Gastrocnemius medialis (tissue), 4 donors: ENCODE measurements at regions not wholly inside any gene's neighbourhood (a gene's known extent, or its start where the extent isn't known, plus 50 kb on each side); places are given as distances from the start of the nearest gene placed in this dataset.

Experiments
- POLR2A ChIP-seq, 2 donors: fragments of 450-650 bp; IDR thresholded peaks; one replicate each; pipeline ENCODE4 v1.6.1; 2017; ENCODE audit warnings: antibody characterized with exemption in 2 of 2, mild to moderate bottlenecking in 2 of 2, moderate library complexity in 2 of 2
- TF ChIP-seq, protein P1 (sequence below), 5 experiments: fragments of 450-650 bp in 3 of 5; fragments of 200-600 bp in 2 of 5; sonication (generic) in 2 of 5; IDR thresholded peaks in 4 of 5; conservative IDR thresholded peaks in 1 of 5; 1 replicate in 4 of 5; 2 replicates in 1 of 5; pipeline ENCODE4 v1.5.1; 2016 to 2019; ENCODE audit warnings: antibody characterized with exemption in 5 of 5, mild to moderate bottlenecking in 3 of 5, moderate library complexity in 3 of 5

DNA sequence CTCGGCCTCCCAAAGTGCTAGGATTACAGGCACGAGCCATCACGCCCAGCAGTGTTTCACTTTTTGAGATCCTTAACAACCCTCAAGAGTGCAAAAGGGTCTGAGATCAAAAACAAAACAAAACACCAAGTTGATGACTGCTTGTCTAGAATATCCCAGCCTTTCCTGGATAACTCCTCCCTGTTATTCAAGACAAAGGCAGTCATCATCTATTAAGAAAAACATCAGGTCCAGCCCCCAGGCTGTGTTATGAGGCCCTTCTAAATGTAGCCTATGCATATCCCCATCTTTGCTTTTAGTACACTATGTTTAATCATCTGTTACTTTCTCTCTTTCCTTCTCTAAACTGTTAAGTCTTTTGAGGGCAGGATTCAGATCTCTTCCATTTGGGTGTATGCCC lies 150.1 kb upstream of the FHIT start:
- TF ChIP-seq, protein P1, sequence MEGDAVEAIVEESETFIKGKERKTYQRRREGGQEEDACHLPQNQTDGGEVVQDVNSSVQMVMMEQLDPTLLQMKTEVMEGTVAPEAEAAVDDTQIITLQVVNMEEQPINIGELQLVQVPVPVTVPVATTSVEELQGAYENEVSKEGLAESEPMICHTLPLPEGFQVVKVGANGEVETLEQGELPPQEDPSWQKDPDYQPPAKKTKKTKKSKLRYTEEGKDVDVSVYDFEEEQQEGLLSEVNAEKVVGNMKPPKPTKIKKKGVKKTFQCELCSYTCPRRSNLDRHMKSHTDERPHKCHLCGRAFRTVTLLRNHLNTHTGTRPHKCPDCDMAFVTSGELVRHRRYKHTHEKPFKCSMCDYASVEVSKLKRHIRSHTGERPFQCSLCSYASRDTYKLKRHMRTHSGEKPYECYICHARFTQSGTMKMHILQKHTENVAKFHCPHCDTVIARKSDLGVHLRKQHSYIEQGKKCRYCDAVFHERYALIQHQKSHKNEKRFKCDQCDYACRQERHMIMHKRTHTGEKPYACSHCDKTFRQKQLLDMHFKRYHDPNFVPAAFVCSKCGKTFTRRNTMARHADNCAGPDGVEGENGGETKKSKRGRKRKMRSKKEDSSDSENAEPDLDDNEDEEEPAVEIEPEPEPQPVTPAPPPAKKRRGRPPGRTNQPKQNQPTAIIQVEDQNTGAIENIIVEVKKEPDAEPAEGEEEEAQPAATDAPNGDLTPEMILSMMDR (IDR thresholded peaks at IDR 0.05 in 4 of 5, conservative IDR thresholded peaks at IDR 0.05 in 1 of 5) = no peak
- TF ChIP-seq POLR2A (IDR thresholded peaks at IDR 0.05) = no peak
